Lower lobe of right lung (tissue), 2 donors: ENCODE measurements at regions not wholly inside any gene's neighbourhood (a gene's known extent, or its start where the extent isn't known, plus 50 kb on each side); places are given as distances from the start of the nearest gene placed in this dataset.

Experiments used
- ATAC-seq, 2 donors: fragments of 200-7000 bp; cut with Tn5 transposase; one replicate each; pipeline ENCODE4 v1.9.1; 2020 to 2022; ENCODE audit warnings: mild to moderate bottlenecking in 2 of 2, moderate library complexity in 2 of 2
- DNase-seq: peaks from one replicate; pipeline ENCODE4 v3.0.0-alpha.2; 2020
- H3K27ac ChIP-seq: fragments of 200-600 bp; one replicate; pipeline ENCODE4 v1.8.0; 2022
- H3K27me3 ChIP-seq: fragments of 200-600 bp; one replicate; pipeline ENCODE4 v1.8.0; 2022; ENCODE audit warnings: low read depth
- H3K36me3 ChIP-seq: fragments of 200-600 bp; one replicate; pipeline ENCODE4 v1.8.0; 2022; ENCODE audit warnings: mild to moderate bottlenecking
- H3K4me1 ChIP-seq: fragments of 200-600 bp; one replicate; pipeline ENCODE4 v1.8.0; 2022
- H3K4me3 ChIP-seq: fragments of 200-600 bp; one replicate; pipeline ENCODE4 v1.8.0; 2022; ENCODE audit warnings: mild to moderate bottlenecking
- H3K9me3 ChIP-seq: fragments of 200-600 bp; one replicate; pipeline ENCODE4 v1.8.0; 2022
- intact Hi-C: fragments of 100-400 bp; cut with DNase I; formaldehyde crosslinking; loops from one replicate; pipeline ENCODE4 v1.11.0; 2022
- TF ChIP-seq, protein P1 (sequence below): fragments of 200-600 bp; IDR thresholded peaks from one replicate; pipeline ENCODE4 v1.8.0; 2022; ENCODE audit warnings: antibody characterized with exemption, mild to moderate bottlenecking
- donor health status: DM: no; HTN: yes; CAD: no; lungs with severe emphysema.

GRCh38 chr5:13325765-13326164 lies 618.7 kb downstream of the DNAH5 start:
- Histone ChIP-seq H3K4me3 (no peak overlapping the region), H3K36me3 (no peaks in the 10 kb centered on the region), H3K4me1 (no peaks in the 10 kb centered on the region), H3K27ac (no peak overlapping the region), H3K9me3 (no peaks in the 10 kb centered on the region), H3K27me3 (no peaks in the 10 kb centered on the region)
- TF ChIP-seq, protein P1, sequence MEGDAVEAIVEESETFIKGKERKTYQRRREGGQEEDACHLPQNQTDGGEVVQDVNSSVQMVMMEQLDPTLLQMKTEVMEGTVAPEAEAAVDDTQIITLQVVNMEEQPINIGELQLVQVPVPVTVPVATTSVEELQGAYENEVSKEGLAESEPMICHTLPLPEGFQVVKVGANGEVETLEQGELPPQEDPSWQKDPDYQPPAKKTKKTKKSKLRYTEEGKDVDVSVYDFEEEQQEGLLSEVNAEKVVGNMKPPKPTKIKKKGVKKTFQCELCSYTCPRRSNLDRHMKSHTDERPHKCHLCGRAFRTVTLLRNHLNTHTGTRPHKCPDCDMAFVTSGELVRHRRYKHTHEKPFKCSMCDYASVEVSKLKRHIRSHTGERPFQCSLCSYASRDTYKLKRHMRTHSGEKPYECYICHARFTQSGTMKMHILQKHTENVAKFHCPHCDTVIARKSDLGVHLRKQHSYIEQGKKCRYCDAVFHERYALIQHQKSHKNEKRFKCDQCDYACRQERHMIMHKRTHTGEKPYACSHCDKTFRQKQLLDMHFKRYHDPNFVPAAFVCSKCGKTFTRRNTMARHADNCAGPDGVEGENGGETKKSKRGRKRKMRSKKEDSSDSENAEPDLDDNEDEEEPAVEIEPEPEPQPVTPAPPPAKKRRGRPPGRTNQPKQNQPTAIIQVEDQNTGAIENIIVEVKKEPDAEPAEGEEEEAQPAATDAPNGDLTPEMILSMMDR = no peak
- DNase-seq (no peak), ATAC-seq (no peak)
- intact Hi-C loops = no loop called here

- DNase-seq = no peak
- H3K36me3 ChIP-seq = no peaks in the 10 kb centered on the region
- H3K4me3 ChIP-seq = no peak overlapping the region
- H3K9me3 ChIP-seq = no peaks in the 10 kb centered on the region
- intact Hi-C loops = no loop called here
- no peak for ATAC-seq
- H3K27me3 ChIP-seq = no peaks in the 10 kb centered on the region
- H3K4me1 ChIP-seq = no peaks in the 10 kb centered on the region
- TF ChIP-seq, protein P1 = no peak
- H3K27ac ChIP-seq = no peak overlapping the region
Observed at GRCh38 chr5:13322769-13323168, 621.7 kb downstream of the DNAH5 start.

DNA sequence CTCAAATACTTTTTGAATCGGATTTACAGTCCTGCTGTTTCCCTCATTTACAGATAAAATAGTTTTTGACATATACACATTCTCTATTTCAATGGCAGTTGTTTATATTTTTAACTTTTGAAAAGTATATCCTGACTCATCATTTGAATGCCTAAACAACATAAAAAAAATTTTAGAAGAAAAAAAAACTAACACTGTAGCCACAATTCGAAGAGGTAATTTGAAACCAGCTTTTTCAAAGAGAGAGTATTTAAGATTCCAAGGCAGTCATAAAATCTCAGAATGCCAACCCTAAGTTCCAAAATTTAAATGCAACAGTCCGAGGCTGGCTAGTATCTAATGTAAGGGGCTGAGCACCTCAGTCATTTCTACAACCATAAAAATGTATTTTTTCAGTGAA lies 626.8 kb downstream of the DNAH5 start:
- no peak overlapping the region for H3K4me3 ChIP-seq
- no peaks in the 10 kb centered on the region for H3K4me1 ChIP-seq
- no peaks in the 10 kb centered on the region for H3K9me3 ChIP-seq
- ATAC-seq (no peak), DNase-seq (no peak)
- H3K27me3 ChIP-seq = no peaks in the 10 kb centered on the region
- no peaks in the 10 kb centered on the region for H3K36me3 ChIP-seq
- TF ChIP-seq, protein P1 = no peak
- intact Hi-C loops = no loop called here
- no peak overlapping the region for H3K27ac ChIP-seq

DNA sequence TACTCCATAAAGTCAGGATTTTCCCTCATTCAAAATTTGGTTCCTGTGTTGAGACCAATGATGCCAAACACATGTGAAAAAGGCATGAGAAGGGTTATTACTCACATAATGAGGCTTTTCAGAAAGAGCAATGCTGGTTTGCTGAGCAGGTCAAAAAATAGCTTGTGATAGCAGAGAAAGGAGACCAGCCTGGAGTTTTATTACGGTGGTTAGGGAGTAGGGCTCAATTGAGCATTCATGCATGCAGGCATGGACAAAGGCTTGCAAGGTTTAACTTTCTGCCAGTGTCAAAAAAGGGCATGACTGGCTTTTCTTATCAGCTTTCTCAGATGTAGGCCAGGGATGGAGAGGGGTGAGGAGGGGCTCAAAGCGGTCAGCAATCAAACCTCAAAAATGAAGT lies 628.3 kb downstream of the DNAH5 start:
- Histone ChIP-seq H3K9me3 (no peaks in the 10 kb centered on the region), H3K36me3 (no peaks in the 10 kb centered on the region), H3K27me3 (no peaks in the 10 kb centered on the region), H3K27ac (no peak overlapping the region), H3K4me3 (no peak overlapping the region), H3K4me1 (no peaks in the 10 kb centered on the region)
- TF ChIP-seq, protein P1 = no peak
- intact Hi-C loops = no loop called here
- no peak for ATAC-seq
- DNase-seq = no peak

GRCh38 chr5:13307480-13307879 lies 637.0 kb downstream of the DNAH5 start:
- H3K4me3 ChIP-seq = no peak overlapping the region
- TF ChIP-seq, protein P1 = no peak
- H3K27me3 ChIP-seq = no peaks in the 10 kb centered on the region
- intact Hi-C loops = no loop called here
- H3K9me3 ChIP-seq = no peaks in the 10 kb centered on the region
- no peaks in the 10 kb centered on the region for H3K36me3 ChIP-seq
- ATAC-seq (no peak), DNase-seq (no peak)
- no peaks in the 10 kb centered on the region for H3K4me1 ChIP-seq
- no peak overlapping the region for H3K27ac ChIP-seq

GRCh38 chr5:13303445-13303844 lies 641.0 kb downstream of the DNAH5 start:
- intact Hi-C loops = no loop called here
- TF ChIP-seq, protein P1 = no peak
- no peaks in the 10 kb centered on the region for H3K4me1 ChIP-seq
- H3K4me3 ChIP-seq = no peak overlapping the region
- ATAC-seq = no peak
- H3K27me3 ChIP-seq = no peaks in the 10 kb centered on the region
- no peaks in the 10 kb centered on the region for H3K36me3 ChIP-seq
- no peaks in the 10 kb centered on the region for H3K9me3 ChIP-seq
- H3K27ac ChIP-seq = no peak overlapping the region
- no peak for DNase-seq
